Keratinocyte (primary cell): ENCODE measurements at regions not wholly inside any gene's neighbourhood (a gene's known extent, or its start where the extent isn't known, plus 50 kb on each side); places are given as distances from the start of the nearest gene placed in this dataset.
"Not testable (repeated sequence)": the region's sequence is repeated elsewhere in the genome, so short reads cannot be mapped to it uniquely, and the experiment has no call there.

Experiments used
- CTCF ChIP-seq, 3 experiments: IDR thresholded peaks in 1 of 3; conservative IDR thresholded peaks in 1 of 3; optimal IDR thresholded peaks in 1 of 3; 2 replicates in 2 of 3; 3 replicates in 1 of 3; pipeline versions ENCODE3 to v1.5.1; 2011; ENCODE audit warnings: low read length in 3 of 3, mild to moderate bottlenecking in 3 of 3, moderate library complexity in 2 of 3, control low read depth in 1 of 3, inconsistent platforms in 1 of 3; ENCODE audit not compliant: insufficient read depth in 2 of 3; ENCODE audit errors: extremely low read depth in 1 of 3
- EZH2 ChIP-seq: IDR thresholded peaks from one replicate; pipeline ENCODE4 v1.6.1; 2012; ENCODE audit warnings: inconsistent platforms, mild to moderate bottlenecking, low read length, moderate library complexity

GRCh38 chr16:52296706-52297315, 250.1 kb downstream of the TOX3 start:
- not testable (repeated sequence) for TF ChIP-seq CTCF (optimal IDR thresholded peaks at IDR 0.05 in 1 of 3, IDR thresholded peaks at IDR 0.05 in 1 of 3, conservative IDR thresholded peaks at IDR 0.05 in 1 of 3; ENCODE audit: extremely low read depth in 1 of 3, insufficient read depth in 2 of 3, low read length in 3 of 3); EZH2
